Globus pallidus (tissue), 1 donor: ENCODE measurements at regions not wholly inside any gene's neighbourhood (a gene's known extent, or its start where the extent isn't known, plus 50 kb on each side); places are given as distances from the start of the nearest gene placed in this dataset.
"Not testable (repeated sequence)": the region's sequence is repeated elsewhere in the genome, so short reads cannot be mapped to it uniquely, and the experiment has no call there.

Source experiments
- DNase-seq: peaks from one replicate; pipeline ENCODE4 v3.0.0-alpha.2; 2015; ENCODE audit warnings: low spot score

DNA sequence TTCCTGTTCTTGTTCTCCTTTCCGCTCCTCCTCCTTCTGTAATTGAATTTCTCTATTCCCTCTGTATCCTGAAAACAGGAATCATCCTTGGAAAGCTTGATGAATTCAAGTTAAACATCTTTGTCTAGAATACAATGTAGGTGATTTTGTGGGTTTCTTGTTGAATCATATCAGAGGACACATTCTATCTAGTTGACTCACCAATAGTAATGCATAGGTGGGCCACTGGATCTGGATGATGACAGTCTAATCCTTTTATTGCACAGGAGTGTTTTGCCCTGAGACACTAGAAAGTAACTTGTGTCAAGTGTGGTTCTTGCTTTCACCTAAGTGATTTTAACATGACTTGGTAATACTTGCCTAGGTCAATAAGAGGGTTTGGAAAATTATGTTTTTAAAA, 164.3 kb downstream of the RFPL4B start:
- DNase-seq, result no peak

GRCh38 chr6:112513175-112513574, 166.0 kb downstream of the RFPL4B start:
- DNase-seq, result no peak

- DNase-seq, result no peak
Measured at GRCh38 chr6:112522587-112522986, 175.5 kb downstream of the RFPL4B start.

DNA sequence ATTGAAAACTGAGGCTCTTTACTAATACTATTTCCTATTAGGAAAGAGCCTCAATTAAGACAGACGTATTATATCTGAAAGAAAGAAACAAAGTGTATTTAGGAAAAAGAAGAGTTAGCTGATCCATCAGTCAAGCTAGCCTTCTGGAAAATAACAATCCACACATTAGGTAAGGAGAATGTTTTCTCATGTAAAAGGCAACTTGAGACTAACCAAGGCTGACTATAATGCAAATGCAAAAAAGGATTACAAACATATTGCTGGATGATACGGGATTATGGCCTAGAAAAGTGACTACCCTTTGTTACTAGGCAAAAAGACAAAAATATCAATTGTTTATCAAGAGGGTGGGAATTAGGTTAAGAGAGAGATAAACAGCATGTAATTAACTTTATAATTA, 176.9 kb downstream of the RFPL4B start:
- no peak for DNase-seq

DNA sequence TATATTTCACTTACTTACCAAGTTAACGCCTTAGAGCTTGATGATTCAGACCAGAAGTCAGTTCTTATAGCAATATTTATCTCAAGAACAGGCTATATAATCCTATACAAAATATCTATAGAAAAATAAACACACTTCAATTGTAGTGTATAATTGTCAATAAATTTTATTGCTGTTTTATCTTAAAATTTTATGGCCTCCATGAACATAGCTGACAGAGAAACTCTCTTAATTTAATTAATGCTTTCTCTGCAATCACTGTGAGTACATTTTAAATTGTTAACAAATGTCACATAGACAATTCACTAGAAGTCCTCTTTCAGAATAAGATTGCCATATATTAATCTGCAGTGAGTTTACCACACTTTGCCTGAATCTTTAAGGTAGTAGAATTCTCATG, 178.6 kb downstream of the RFPL4B start:
- no peak for DNase-seq

DNA sequence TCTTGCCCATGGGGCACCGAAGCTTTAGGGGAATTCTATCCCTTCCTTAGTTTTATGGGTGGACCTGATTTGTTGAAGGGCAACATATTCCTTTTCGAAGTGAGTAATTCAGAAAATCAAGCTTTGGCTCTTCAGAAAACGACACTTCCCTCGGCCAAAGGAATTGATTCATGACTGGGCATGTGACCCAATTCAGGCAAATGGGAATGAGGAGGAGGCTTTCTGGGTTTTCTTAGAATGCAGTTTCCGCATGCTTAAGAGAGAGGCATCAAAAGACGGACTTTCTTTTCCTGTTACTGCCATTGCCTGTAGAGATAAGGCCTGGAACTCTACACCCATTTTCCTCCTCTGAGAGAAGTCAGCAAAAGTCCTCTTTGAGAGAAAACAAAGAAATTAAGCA, 179.5 kb downstream of the RFPL4B start:
- no peak for DNase-seq

GRCh38 chr6:112528306-112528705, 181.2 kb downstream of the RFPL4B start:
- DNase-seq, result not testable (repeated sequence)

DNA sequence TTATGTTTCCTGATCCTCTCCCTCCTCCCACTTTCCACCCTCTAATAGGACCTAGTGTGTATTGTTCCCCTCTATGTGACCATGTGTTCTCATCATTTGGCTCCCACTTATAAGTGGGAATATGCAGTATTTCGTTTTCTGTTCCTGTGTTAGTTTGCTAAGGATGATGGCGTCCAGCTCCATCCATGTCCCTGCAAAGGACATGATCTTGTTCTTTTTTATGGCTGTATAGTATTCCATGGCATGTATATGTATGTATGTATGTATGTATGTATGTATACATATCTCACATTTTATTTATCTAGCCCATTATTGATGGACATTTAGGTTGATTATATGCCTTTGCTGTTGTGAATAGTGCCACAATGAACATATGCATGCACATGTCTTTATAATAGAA, 188.7 kb downstream of the RFPL4B start:
- DNase-seq, result no peak

GRCh38 chr6:112539355-112539754, 192.2 kb downstream of the RFPL4B start:
- DNase-seq, result no peak

DNA sequence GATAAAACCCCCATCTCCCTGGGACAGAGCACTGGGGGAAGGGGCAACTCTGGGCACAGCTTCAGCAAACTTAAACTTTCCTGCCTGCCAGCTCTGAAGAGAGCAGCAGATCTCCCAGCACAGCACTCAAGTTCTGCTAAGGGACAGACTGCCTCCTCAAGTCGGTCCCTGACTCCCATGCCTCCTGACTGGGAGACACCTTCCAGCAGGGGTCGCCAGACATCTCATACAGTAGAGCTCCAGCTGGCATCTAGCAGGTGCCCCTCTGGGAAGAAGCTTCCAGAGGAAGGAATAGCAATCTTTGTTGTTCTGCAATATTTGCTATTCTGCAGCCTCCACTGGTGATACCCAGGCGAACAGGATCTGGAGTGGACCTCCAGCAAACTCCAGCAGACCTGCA, 194.7 kb downstream of the RFPL4B start:
- not testable (repeated sequence) for DNase-seq

GRCh38 chr6:112547321-112548085, 200.4 kb downstream of the RFPL4B start:
- DNase-seq, result not testable (repeated sequence)

GRCh38 chr6:112549749-112550148, 202.6 kb downstream of the RFPL4B start:
- DNase-seq, result no peak

- no peak for DNase-seq
Measured at GRCh38 chr6:112557435-112557834, 210.3 kb downstream of the RFPL4B start.

DNA sequence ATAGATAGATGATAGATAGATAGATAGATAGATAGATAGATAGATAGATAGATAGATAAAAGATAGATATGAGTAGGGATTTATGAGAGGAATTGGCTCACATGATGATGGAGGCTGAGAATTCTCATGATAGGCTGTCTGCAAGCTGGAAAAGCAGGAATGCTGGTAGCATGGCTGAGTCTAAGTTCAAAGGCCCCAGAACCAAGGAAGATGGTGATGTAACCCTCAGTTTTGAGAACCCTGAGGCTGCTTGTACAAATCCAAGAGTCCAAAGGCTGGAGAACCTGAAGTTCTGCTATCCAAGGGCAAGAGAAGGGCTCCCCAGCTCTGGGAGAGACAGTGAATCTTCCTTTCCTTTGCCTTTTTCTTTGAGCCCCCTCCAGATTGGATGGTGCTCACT, 210.8 kb downstream of the RFPL4B start:
- no peak for DNase-seq

GRCh38 chr6:112560651-112561050, 213.5 kb downstream of the RFPL4B start:
- peak; percentile 24 for DNase-seq

GRCh38 chr6:112562301-112563231, 215.4 kb downstream of the RFPL4B start:
- peak; percentile 60 for DNase-seq

DNA sequence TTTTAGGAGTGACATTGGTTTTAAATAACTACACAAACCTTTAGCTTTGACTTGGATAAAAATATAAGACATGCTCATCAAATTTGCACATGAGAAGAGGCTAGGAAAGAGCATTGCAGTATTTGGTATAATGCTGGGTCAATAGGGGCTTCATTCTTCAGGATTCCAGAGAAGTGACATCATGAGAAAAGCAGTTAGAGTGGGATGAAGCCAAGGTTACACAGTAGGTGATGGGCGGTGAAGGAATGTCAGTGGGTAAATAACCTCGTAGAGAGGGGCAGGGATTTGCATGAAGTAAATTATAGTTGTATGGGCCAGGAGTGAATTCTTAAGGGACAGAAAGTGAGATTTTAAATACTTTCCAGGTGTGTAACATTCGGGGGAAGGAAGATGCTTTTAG, 216.2 kb downstream of the RFPL4B start:
- DNase-seq, result peak; percentile 9

GRCh38 chr6:112568066-112568465, 220.9 kb downstream of the RFPL4B start:
- DNase-seq, result no peak

DNA sequence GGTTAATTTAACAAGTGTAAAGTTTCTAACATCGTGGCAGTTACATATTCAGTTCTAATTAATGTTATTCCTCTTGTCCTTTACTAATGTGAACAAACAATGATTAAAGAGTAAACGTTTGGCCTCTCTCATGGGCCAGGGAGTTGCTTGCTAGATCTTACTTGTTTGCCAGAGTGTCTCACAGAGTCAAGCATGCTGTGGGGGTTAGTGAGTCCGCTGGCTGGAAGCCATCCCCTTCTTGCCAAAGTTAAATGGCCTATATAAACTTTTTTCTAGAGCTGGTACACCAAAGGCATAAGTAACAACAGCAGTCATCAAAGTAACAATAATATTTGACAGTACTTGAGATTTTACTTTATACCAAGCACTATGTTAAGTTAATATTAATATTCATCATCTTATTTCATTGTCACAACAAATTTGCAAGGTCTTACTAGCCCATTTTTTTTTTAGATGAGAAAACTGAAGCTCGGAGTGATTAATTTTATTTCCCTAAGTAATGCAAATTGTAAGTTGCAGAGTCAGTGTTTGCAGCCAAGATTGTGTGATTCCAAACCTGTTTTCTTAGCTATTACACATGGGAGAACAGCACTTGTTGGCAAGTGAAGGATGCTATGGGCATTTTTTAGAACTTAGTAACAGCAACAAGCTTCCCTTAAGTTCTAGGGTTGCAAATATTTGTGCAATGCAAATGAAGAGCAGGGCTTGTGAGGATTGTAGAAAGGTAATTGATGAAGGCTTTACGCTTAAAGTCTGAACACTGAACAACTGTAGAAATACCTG, 224.5 kb downstream of the RFPL4B start:
- peak; percentile 51 for DNase-seq

- DNase-seq, result no peak
Measured at GRCh38 chr6:112574190-112574589, 227.1 kb downstream of the RFPL4B start.

DNA sequence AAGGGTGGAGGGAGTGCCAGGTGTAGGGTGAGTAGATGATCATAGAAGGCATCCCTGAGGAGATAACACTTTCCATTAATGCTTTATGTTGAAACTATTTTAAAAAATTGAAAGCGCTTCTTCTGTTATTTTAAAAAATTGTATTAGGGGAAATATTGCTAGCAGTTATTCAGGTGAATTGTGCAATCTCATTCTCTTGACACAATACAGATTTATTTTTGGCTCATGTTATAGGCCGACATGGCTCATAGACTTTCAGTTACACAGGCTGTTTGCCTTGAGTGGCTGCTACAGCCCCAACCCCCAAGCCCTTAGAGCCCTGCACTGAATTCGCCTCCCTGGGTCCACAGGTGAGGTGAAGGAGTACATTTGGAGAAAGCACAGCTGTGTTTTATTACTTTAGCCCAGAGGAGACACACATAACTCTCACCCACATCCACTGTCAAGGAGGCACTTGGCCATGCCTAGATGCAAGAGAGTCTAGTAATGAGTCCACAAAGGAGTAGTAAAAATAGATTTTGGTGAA, 228.2 kb downstream of the RFPL4B start:
- no peak for DNase-seq

DNA sequence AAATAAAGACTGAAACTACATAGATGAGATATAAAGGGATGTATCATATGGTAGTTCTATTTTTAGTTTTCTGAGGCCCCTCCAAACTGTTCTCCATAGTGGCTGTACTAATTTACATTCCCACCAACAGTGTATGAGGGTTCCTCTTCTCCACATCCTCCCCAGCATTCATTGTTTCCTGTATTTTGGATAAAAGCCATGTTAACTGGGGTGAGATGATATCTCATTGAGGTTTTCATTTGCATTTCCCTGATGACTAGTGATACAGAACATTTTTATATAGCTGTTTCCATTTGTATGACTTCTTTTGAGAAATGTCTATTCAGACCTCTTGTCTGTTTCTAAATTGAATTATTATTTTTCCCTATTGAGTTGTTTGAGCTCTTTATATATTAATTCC, 229.3 kb downstream of the RFPL4B start:
- no peak for DNase-seq
